NCI-H748 treated with DMSO at 0.1 percent for 48 hours (cell line): ENCODE measurements at regions not wholly inside any gene's neighbourhood (a gene's known extent, or its start where the extent isn't known, plus 50 kb on each side); places are given as distances from the start of the nearest gene placed in this dataset.
A peak's percentile ranks its signal among the peaks of the same experiment; 100 is the strongest.

Experiments used
- DNase-seq: peaks from one replicate; lab custom pipeline; 2025; lab: John Stamatoyannopoulos, UW

- no peak for DNase-seq
These were observed 57.1 kb downstream of the HLA-A start for GRCh38 chr6:29999416-29999815.

GRCh38 chr6:30000156-30000791 is 57.9 kb downstream of the HLA-A start:
- no peak for DNase-seq

- no peak for DNase-seq
These were observed 58.2 kb upstream of the POLR1H start for GRCh38 chr6:30002871-30003270.

GRCh38 chr6:30005482-30005881 is 55.6 kb upstream of the POLR1H start:
- DNase-seq = no peak

GRCh38 chr6:30006170-30007131 is 54.6 kb upstream of the POLR1H start:
- DNase-seq = no peak

GRCh38 chr6:30007132-30007764 is 53.8 kb upstream of the POLR1H start:
- peak; percentile 66 for DNase-seq

GRCh38 chr6:30009113-30009512 is 52.0 kb upstream of the POLR1H start:
- no peak for DNase-seq
